ENCODE measurements at regions not wholly inside any gene's neighbourhood (a gene's known extent, or its start where the extent isn't known, plus 50 kb on each side); places are given as distances from the start of the nearest gene placed in this dataset.

DNA sequence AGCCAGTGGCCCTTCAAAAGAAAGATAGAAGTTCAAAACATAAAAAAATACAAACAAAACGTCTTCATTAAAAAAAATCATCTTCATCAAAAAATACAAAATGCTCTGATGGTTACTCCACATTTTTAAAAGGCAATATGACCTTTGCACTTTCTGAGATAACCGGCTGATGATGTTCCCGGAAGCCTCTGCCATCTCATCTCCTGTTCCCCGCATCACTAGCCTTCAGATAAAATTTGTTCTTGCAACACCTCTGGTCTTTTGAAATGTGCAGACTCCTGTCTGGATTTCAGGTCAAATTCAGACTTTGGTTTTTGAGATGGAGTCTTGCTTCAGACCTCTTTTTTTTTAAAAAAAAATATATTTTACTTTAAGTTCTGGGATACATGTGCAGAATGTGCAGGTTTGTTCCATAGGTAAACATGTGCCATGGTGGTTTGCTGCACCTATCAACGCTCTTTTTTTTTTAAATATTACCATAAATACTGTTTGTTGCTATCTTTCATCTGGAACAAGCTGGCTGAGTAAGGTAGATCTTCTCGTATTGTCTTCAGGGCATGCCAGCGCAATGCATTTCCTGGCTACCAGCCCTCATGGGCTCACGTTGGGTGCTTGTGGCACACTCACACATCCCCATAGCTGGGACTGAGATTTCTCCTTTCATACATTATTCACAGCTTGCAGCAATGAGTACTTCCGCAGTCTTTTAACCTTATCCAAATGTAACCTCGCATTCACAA is 418.9 kb upstream of the ARGLU1 start:
- no peak for DNase-seq (ENCODE audit: low read depth)
- TF ChIP-seq MAX (IDR thresholded peaks at IDR 0.05; ENCODE audit: low read depth, low read length) = no peak
- TF ChIP-seq CTCF (IDR thresholded peaks at IDR 0.05; ENCODE audit: low read depth, low read length) = no peak
- TF ChIP-seq POLR2A (IDR thresholded peaks at IDR 0.05; ENCODE audit: extremely low read depth, insufficient read length) = no peak
- TF ChIP-seq MYC (IDR thresholded peaks at IDR 0.05; ENCODE audit: low read depth, low read length) = no peak
- H3K4me3 ChIP-seq (ENCODE audit: low read depth, low read length) = no peak overlapping the region

- H3K4me3 ChIP-seq (ENCODE audit: low read depth, low read length) = no peak overlapping the region
- no peak for DNase-seq (ENCODE audit: low read depth)
- TF ChIP-seq MAX (IDR thresholded peaks at IDR 0.05; ENCODE audit: low read depth, low read length) = no peak
- TF ChIP-seq MYC (IDR thresholded peaks at IDR 0.05; ENCODE audit: low read depth, low read length) = no peak
- no peak for TF ChIP-seq POLR2A (IDR thresholded peaks at IDR 0.05; ENCODE audit: extremely low read depth, insufficient read length)
- TF ChIP-seq CTCF (IDR thresholded peaks at IDR 0.05; ENCODE audit: low read depth, low read length) = no peak
Observed at GRCh38 chr13:106986033-106986484, 418.1 kb upstream of the ARGLU1 start.

GRCh38 chr13:106985481-106985880 is 417.5 kb upstream of the ARGLU1 start:
- TF ChIP-seq MYC (IDR thresholded peaks at IDR 0.05; ENCODE audit: low read depth, low read length) (no peak), POLR2A (IDR thresholded peaks at IDR 0.05; ENCODE audit: extremely low read depth, insufficient read length) (no peak), MAX (IDR thresholded peaks at IDR 0.05; ENCODE audit: low read depth, low read length) (no peak), CTCF (IDR thresholded peaks at IDR 0.05; ENCODE audit: low read depth, low read length) (no peak)
- no peak for DNase-seq (ENCODE audit: low read depth)
- H3K4me3 ChIP-seq (ENCODE audit: low read depth, low read length) = no peak overlapping the region

DNA sequence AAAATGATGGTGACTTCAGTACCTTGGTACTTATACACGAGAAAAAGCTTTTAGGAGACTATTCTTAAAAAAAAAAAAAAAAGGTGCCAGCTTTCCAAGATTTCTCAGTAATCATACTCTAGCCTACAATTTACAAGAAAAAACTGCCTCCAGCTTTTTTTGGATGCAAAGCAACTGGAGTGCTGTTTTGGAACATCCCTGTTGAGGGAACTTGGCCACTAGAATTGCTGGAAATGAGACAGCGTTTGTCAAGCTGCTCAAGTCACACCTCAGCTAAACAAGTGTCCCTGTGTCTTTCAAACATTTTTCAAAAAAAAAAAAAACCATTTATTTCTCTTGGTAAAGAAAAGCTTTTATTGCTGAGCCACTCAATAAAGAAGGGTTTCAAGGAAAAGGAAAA is 413.1 kb upstream of the ARGLU1 start:
- no peak overlapping the region for H3K4me3 ChIP-seq (ENCODE audit: low read depth, low read length)
- TF ChIP-seq MYC (IDR thresholded peaks at IDR 0.05; ENCODE audit: low read depth, low read length) (no peak), CTCF (IDR thresholded peaks at IDR 0.05; ENCODE audit: low read depth, low read length) (no peak), POLR2A (IDR thresholded peaks at IDR 0.05; ENCODE audit: extremely low read depth, insufficient read length) (no peak), MAX (IDR thresholded peaks at IDR 0.05; ENCODE audit: low read depth, low read length) (no peak)
- no peak for DNase-seq (ENCODE audit: low read depth)

DNA sequence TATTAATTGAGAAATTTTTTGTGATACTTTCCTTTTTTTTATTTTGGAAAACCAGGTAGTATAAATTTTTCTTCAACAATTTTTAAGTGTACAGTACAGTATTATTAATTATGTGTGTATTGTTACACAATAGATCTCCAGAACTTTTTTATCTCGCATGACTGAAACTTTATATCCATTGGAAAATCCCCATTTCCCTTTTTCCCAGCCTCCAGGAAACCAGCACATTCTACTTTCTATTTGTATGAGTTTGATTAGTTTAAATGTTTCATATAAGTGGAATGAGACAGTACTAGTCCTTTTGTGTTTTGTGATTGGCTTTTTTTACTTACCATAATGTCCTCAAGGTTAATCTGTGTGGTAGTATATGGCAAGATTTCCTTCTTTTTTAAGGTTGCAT is 399.5 kb upstream of the ARGLU1 start:
- TF ChIP-seq CTCF (IDR thresholded peaks at IDR 0.05; ENCODE audit: low read depth, low read length) (no peak), POLR2A (IDR thresholded peaks at IDR 0.05; ENCODE audit: extremely low read depth, insufficient read length) (no peak), MYC (IDR thresholded peaks at IDR 0.05; ENCODE audit: low read depth, low read length) (no peak), MAX (IDR thresholded peaks at IDR 0.05; ENCODE audit: low read depth, low read length) (no peak)
- H3K4me3 ChIP-seq (ENCODE audit: low read depth, low read length) = no peak overlapping the region
- DNase-seq (ENCODE audit: low read depth) = no peak

All from NB4 (cell line).